MM.1S (cell line): ENCODE measurements at regions not wholly inside any gene's neighbourhood (a gene's known extent, or its start where the extent isn't known, plus 50 kb on each side); places are given as distances from the start of the nearest gene placed in this dataset.

Experiments used
- DNase-seq: peaks from one replicate; pipeline ENCODE4 v3.0.0-alpha.2; 2015
- H2AFZ ChIP-seq: fragments of 300-600 bp; sonication (generic); 2 replicates; pipeline ENCODE4 v1.6.0; 2016; ENCODE audit warnings: antibody characterized with exemption, low read length
- H3F3A ChIP-seq: fragments of 300-600 bp; sonication (generic); 2 replicates; pipeline ENCODE4 v1.6.1; 2016; ENCODE audit warnings: mild to moderate bottlenecking, antibody characterized with exemption, low read length, moderate library complexity, mixed read lengths; ENCODE audit not compliant: insufficient read depth
- H3K27ac ChIP-seq: fragments of 300-600 bp; sonication (generic); 2 replicates; pipeline ENCODE4 v1.5.1; 2016; ENCODE audit warnings: mild to moderate bottlenecking, low read length
- H3K27me3 ChIP-seq: fragments of 300-600 bp; sonication (generic); replicated peaks from 2 replicates; pipeline ENCODE4 v1.6.0; 2016; ENCODE audit warnings: low read length; ENCODE audit not compliant: insufficient read depth
- H3K36me3 ChIP-seq: fragments of 300-600 bp; sonication (generic); replicated peaks from 2 replicates; pipeline ENCODE4 v1.6.1; 2016; ENCODE audit warnings: mild to moderate bottlenecking, low read length, mixed read lengths; ENCODE audit not compliant: insufficient read depth
- H3K4me1 ChIP-seq: fragments of 300-600 bp; sonication (generic); 2 replicates; pipeline ENCODE4 v1.6.1; 2016; ENCODE audit warnings: low read length, mixed read lengths
- H3K4me2 ChIP-seq: fragments of 300-600 bp; sonication (generic); 2 replicates; pipeline ENCODE4 v1.6.0; 2016; ENCODE audit warnings: low read depth, low read length
- H3K4me3 ChIP-seq: fragments of 300-600 bp; sonication (generic); 2 replicates; pipeline ENCODE4 v1.5.1; 2016; ENCODE audit warnings: low read length, mixed read lengths
- H3K79me2 ChIP-seq: fragments of 300-600 bp; sonication (generic); 2 replicates; pipeline ENCODE4 v1.6.1; 2016; ENCODE audit warnings: mixed run types, low read length, mixed read lengths
- H3K9ac ChIP-seq: fragments of 300-600 bp; sonication (generic); 2 replicates; pipeline ENCODE4 v1.6.1; 2016; ENCODE audit warnings: low read length, mixed read lengths
- H3K9me2 ChIP-seq: fragments of 300-600 bp; sonication (generic); replicated peaks from 2 replicates; pipeline ENCODE4 v1.6.1; 2016; ENCODE audit warnings: mild to moderate bottlenecking, low read length, mixed read lengths; ENCODE audit not compliant: insufficient read depth
- H3K9me3 ChIP-seq: fragments of 300-600 bp; sonication (generic); replicated peaks from 2 replicates; pipeline ENCODE4 v1.6.1; 2016; ENCODE audit warnings: mild to moderate bottlenecking, low read length, mixed read lengths; ENCODE audit not compliant: insufficient read depth
- H4K20me1 ChIP-seq: fragments of 300-600 bp; sonication (generic); 2 replicates; pipeline ENCODE4 v1.6.1; 2016; ENCODE audit warnings: mild to moderate bottlenecking, low read length, moderate library complexity, mixed read lengths; ENCODE audit not compliant: insufficient read depth
- CTCF ChIP-seq: fragments of 300-600 bp; sonication (generic); IDR thresholded peaks from 2 replicates; pipeline ENCODE4 v1.5.1; 2016; ENCODE audit warnings: antibody characterized with exemption, low read length, mixed read lengths
- EZH2 ChIP-seq: fragments of 300-600 bp; sonication (generic); optimal IDR thresholded peaks from 2 replicates; pipeline ENCODE3; 2017; ENCODE audit warnings: low read depth, mild to moderate bottlenecking, antibody characterized with exemption, low read length, mixed read lengths
- EZH2phosphoT487 ChIP-seq: fragments of 300-600 bp; sonication (generic); IDR thresholded peaks from 2 replicates; pipeline ENCODE4 v1.6.1; 2018; ENCODE audit warnings: antibody characterized with exemption, low read length

- Histone ChIP-seq H3K9me3 (no peaks in the 10 kb centered on the region), H3K9me2 (no peaks in the 10 kb centered on the region), H3K79me2 (no peaks in the 10 kb centered on the region), H3K27me3 (no peaks in the 10 kb centered on the region), H3K4me1 (no peaks in the 10 kb centered on the region), H2AFZ (no peak overlapping the region), H3K4me3 (no peak overlapping the region), H3K9ac (no peak overlapping the region), H3K36me3 (no peaks in the 10 kb centered on the region), H3F3A (no peaks in the 10 kb centered on the region), H3K27ac (no peak overlapping the region), H4K20me1 (no peaks in the 10 kb centered on the region), H3K4me2 (no peak overlapping the region)
- DNase-seq, result no peak
- TF ChIP-seq EZH2 (no peak), EZH2phosphoT487 (no peak), CTCF (no peak)
Measured at GRCh38 chr17:56733833-56734232, 99.9 kb downstream of the C17orf67 start.

DNA sequence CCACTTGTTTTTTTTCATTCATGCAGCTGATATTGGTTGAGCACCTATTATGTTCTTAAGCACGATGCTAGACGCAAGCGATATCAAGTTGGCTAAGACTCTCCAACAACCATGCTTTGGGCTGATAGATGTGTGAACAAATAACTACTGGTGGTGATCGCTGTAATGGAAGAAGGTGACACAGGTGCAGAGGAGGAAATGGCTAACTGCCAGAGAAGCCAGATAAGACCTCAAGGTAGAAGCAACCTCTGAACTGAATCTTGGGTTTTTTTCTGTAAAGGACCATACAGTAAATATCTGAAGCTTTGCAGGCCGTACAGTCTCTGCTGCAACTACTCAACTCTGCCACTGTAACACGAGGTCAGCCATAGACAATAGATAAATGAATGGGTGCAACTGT is 97.9 kb downstream of the C17orf67 start:
- H2AFZ ChIP-seq, result no peak overlapping the region
- no peaks in the 10 kb centered on the region for H3K79me2 ChIP-seq
- H3K36me3 ChIP-seq, result no peaks in the 10 kb centered on the region
- TF ChIP-seq EZH2phosphoT487, result no peak
- TF ChIP-seq CTCF, result no peak
- TF ChIP-seq EZH2, result no peak
- H3K27me3 ChIP-seq, result no peaks in the 10 kb centered on the region
- no peaks in the 10 kb centered on the region for H3K4me1 ChIP-seq
- no peaks in the 10 kb centered on the region for H4K20me1 ChIP-seq
- H3K4me3 ChIP-seq, result no peak overlapping the region
- no peaks in the 10 kb centered on the region for H3F3A ChIP-seq
- H3K9me3 ChIP-seq, result no peaks in the 10 kb centered on the region
- H3K9ac ChIP-seq, result no peak overlapping the region
- no peak overlapping the region for H3K4me2 ChIP-seq
- DNase-seq, result no peak
- H3K9me2 ChIP-seq, result no peaks in the 10 kb centered on the region
- no peak overlapping the region for H3K27ac ChIP-seq

DNA sequence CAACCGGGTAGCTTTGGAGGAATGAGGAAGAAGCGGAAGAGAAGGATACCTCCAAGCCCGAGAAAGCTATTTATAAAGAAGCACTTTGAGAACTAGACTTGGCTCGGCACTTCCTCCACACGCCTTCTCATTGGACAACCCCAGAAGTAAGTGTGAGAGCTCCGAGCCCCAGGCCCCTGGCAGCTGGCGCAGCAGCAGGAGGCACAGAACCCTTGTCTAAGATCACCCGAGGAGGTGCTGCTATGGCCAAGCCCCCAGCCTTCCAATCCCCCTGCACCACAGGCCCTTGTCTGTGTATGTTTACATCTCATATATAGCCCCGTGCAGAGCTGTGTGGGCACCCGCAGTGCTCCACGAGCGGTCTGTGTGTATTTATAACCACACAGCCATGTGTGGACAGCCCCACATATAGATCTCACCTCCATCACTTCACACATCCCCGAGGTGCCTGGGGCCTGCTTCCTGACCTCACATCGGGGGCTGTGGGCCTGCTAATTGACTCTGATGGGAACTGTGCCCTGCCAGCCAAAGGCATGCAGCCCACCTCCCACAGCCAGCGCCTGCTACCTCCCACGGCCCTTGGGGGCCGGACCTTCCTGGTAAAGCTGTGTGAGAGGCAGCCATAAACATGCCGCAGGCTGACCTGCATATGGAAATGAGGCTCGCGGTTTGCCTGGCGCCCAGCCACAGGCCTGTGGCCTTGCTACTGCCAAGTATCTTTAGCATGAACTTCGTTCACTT is 96.1 kb downstream of the C17orf67 start:
- Histone ChIP-seq H2AFZ (no peak overlapping the region), H3K79me2 (no peaks in the 10 kb centered on the region), H3K4me1 (no peaks in the 10 kb centered on the region), H3K9me3 (no peaks in the 10 kb centered on the region), H3F3A (no peaks in the 10 kb centered on the region), H3K27ac (no peak overlapping the region), H3K9me2 (no peaks in the 10 kb centered on the region), H3K9ac (no peak overlapping the region), H3K4me2 (no peak overlapping the region), H4K20me1 (no peaks in the 10 kb centered on the region), H3K4me3 (no peak overlapping the region), H3K36me3 (no peaks in the 10 kb centered on the region), H3K27me3 (no peaks in the 10 kb centered on the region)
- no peak for TF ChIP-seq CTCF
- no peak for TF ChIP-seq EZH2
- no peak for TF ChIP-seq EZH2phosphoT487
- DNase-seq, result no peak
